ENCODE measurements at regions not wholly inside any gene's neighbourhood (a gene's known extent, or its start where the extent isn't known, plus 50 kb on each side); places are given as distances from the start of the nearest gene placed in this dataset.

DNA sequence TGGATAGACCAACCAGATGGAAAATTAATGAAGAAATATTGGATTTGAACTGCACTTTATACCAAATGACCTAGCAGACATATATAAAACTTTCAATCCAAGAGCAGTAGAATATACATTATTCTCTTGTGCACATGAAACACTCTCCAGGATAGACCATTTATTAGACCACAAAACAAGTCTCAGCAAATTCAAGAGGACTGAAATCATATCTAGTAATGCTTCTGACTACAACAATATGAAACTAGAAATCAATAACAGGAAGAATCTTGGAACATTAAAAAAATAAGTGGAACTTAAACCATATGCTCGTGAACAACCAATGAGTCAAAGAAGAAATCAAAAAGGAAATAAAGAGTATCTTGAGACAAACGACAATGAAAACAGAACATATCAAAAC, 150.0 kb upstream of the CD180 start:
- intact Hi-C loops (cut with DNase I): no loop called here
- Histone ChIP-seq H3K9me3 (no peaks in the 10 kb centered on the region), H3K4me1 (no peaks in the 10 kb centered on the region), H3K4me3 (no peak overlapping the region), H3K9ac (ENCODE audit: low read depth in 2 of 2, low read length in 2 of 2) (no peak overlapping the region), H3K27me3 (no peaks in the 10 kb centered on the region), H3K27ac (no peak overlapping the region), H3K36me3 (no peaks in the 10 kb centered on the region)
- TF ChIP-seq CTCF (IDR thresholded peaks at IDR 0.05): no peak
- DNase-seq: no peak

DNA sequence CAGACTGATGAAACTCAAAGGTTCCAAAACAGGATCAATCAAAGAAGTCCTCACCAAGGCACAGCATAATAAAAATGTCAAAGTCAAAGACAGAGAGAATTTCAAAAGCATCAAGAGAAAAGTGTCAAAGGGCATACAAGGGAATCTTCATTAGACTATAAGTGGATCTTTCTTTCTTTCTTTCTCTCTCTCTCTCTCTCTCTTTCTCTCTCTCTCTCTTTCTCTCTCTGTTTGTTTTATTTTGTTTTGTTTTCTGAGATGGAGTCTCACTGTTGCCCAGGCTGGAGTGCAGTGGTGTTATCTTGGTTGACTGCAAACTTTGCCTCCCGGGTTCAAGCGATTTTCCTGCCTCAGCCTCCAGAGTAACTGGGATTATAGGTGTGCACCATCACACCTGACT, 148.3 kb upstream of the CD180 start:
- H3K9me3 ChIP-seq: no peaks in the 10 kb centered on the region
- H3K4me3 ChIP-seq: no peak overlapping the region
- no peak for TF ChIP-seq CTCF (IDR thresholded peaks at IDR 0.05)
- intact Hi-C loops (cut with DNase I): no loop called here
- no peak overlapping the region for H3K9ac ChIP-seq (ENCODE audit: low read depth in 2 of 2, low read length in 2 of 2)
- no peak for DNase-seq
- no peaks in the 10 kb centered on the region for H3K27me3 ChIP-seq
- H3K36me3 ChIP-seq: no peaks in the 10 kb centered on the region
- H3K27ac ChIP-seq: no peak overlapping the region
- no peaks in the 10 kb centered on the region for H3K4me1 ChIP-seq

DNA sequence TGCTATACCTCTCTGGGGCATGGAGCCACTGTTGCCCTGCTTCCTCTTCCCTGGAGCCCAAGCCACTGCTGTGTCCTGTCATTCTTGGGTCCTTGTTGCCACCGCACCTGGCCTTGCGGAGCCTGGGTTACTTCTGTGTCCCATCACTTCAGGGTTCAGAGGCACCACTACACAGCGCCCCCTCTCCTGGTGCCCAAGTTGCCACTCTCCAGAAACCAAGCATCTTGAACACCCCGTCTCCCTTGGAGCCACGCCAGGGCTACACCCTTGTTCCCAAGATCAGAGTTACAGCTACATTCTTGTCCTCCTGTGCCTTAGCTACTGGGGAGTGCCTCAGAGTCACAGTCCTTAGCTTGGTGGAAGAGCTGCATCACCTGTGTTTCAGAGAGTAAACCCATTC, 147.2 kb upstream of the CD180 start:
- H3K9ac ChIP-seq (ENCODE audit: low read depth in 2 of 2, low read length in 2 of 2): no peak overlapping the region
- no peak for TF ChIP-seq CTCF (IDR thresholded peaks at IDR 0.05)
- intact Hi-C loops (cut with DNase I): no loop called here

DNA sequence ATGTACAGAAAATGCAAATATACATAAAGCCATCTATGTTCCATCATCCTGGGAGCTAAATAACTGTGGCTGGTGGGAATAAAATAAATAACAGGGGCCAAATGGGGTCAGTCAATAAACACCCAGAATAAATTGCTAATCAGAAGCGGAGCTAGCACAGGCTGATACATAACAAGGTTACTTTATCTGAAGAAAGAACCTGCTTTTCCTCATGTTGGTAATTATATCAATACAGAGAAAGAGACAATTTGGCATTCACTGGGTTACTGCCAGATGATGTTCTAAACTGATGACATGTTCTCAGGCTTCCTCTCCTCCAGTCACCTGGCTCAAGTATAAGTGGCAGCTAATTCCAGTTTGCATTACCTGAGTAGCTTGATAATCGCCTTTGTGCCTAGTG, 144.9 kb upstream of the CD180 start:
- TF ChIP-seq CTCF (IDR thresholded peaks at IDR 0.05): no peak
- Histone ChIP-seq H3K4me1 (no peaks in the 10 kb centered on the region), H3K4me3 (no peak overlapping the region), H3K36me3 (no peaks in the 10 kb centered on the region), H3K27ac (no peak overlapping the region), H3K9me3 (no peaks in the 10 kb centered on the region), H3K9ac (ENCODE audit: low read depth in 2 of 2, low read length in 2 of 2) (no peak overlapping the region), H3K27me3 (no peaks in the 10 kb centered on the region)
- intact Hi-C loops (cut with DNase I): no loop called here
- DNase-seq: no peak

More for the DNA sequence above, 147.2 kb upstream of the CD180 start:
- no peak for DNase-seq
- Histone ChIP-seq H3K4me1 (no peaks in the 10 kb centered on the region), H3K27ac (no peak overlapping the region), H3K27me3 (no peaks in the 10 kb centered on the region), H3K36me3 (no peaks in the 10 kb centered on the region), H3K4me3 (no peak overlapping the region), H3K9me3 (no peaks in the 10 kb centered on the region)

DNA sequence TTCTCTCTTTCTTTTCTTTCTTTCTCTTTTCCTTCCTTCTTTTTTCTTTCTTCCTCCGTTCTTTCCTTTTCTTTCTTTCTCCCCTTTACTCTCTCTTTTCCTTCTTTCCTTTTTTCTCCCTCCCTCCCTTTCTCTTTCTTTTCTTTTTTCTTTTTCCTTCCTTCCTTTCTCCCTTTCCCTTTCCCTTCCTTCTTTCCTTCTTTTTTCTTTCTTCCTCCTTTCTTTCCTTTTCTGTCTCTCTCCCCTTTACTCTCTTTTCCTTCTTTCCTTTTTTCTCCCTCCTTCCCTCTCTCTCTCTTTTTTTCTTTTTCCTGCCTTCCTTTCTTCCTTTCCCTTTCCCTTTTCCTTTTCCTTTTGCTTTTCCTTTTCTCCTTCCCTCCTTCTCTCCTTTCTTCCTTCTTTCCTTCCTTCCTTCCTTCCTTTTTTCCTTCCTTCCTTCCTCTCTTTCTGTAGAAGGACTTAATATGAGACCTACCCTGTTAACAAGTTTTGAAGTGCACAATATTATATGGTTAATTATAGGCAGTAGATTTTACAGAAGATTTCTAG, 142.7 kb upstream of the CD180 start:
- no peaks in the 10 kb centered on the region for H3K36me3 ChIP-seq
- TF ChIP-seq CTCF (IDR thresholded peaks at IDR 0.05): no peak
- no peak overlapping the region for H3K9ac ChIP-seq (ENCODE audit: low read depth in 2 of 2, low read length in 2 of 2)
- H3K4me3 ChIP-seq: no peak overlapping the region
- H3K4me1 ChIP-seq: no peaks in the 10 kb centered on the region
- H3K9me3 ChIP-seq: no peaks in the 10 kb centered on the region
- H3K27ac ChIP-seq: no peak overlapping the region
- no peaks in the 10 kb centered on the region for H3K27me3 ChIP-seq
- intact Hi-C loops (cut with DNase I): no loop called here
- no peak for DNase-seq

- TF ChIP-seq CTCF (IDR thresholded peaks at IDR 0.05): no peak
- DNase-seq: no peak
- intact Hi-C loops (cut with DNase I): no loop called here
- Histone ChIP-seq H3K36me3 (no peaks in the 10 kb centered on the region), H3K27ac (no peak overlapping the region), H3K9me3 (no peaks in the 10 kb centered on the region), H3K9ac (ENCODE audit: low read depth in 2 of 2, low read length in 2 of 2) (no peak overlapping the region), H3K4me1 (no peaks in the 10 kb centered on the region), H3K27me3 (no peaks in the 10 kb centered on the region), H3K4me3 (no peak overlapping the region)
Observed at GRCh38 chr5:67338421-67338820, 141.8 kb upstream of the CD180 start.
